ENCODE measurements at regions not wholly inside any gene's neighbourhood (a gene's known extent, or its start where the extent isn't known, plus 50 kb on each side); places are given as distances from the start of the nearest gene placed in this dataset.

DNA sequence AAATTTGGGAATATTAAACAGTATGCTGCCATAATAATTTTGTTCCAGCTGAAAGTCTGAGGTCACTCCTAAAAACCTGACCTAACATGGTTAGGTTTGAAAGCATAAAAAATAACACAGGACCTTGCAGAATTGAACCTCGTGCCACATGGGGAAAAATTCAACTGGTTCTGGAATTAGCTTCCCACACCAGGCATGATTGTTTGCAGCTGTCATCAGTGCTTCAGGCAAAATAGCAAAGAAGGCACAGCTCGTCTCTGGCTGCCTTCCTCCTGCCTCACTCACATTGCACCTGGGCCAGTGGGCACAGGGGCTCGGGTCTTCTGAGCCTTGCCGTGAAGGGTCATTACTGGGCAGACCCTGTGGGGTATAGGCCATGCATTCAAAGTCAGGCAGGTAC is 153.8 kb upstream of the ARHGAP20 start:
- TF ChIP-seq, protein P1, sequence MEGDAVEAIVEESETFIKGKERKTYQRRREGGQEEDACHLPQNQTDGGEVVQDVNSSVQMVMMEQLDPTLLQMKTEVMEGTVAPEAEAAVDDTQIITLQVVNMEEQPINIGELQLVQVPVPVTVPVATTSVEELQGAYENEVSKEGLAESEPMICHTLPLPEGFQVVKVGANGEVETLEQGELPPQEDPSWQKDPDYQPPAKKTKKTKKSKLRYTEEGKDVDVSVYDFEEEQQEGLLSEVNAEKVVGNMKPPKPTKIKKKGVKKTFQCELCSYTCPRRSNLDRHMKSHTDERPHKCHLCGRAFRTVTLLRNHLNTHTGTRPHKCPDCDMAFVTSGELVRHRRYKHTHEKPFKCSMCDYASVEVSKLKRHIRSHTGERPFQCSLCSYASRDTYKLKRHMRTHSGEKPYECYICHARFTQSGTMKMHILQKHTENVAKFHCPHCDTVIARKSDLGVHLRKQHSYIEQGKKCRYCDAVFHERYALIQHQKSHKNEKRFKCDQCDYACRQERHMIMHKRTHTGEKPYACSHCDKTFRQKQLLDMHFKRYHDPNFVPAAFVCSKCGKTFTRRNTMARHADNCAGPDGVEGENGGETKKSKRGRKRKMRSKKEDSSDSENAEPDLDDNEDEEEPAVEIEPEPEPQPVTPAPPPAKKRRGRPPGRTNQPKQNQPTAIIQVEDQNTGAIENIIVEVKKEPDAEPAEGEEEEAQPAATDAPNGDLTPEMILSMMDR (IDR thresholded peaks at IDR 0.05 in 4 of 5, conservative IDR thresholded peaks at IDR 0.05 in 1 of 5): no peak
- no peak for TF ChIP-seq POLR2A (IDR thresholded peaks at IDR 0.05)
